Suppressor macrophage (primary cell): ENCODE measurements at regions not wholly inside any gene's neighbourhood (a gene's known extent, or its start where the extent isn't known, plus 50 kb on each side); places are given as distances from the start of the nearest gene placed in this dataset.
"Not testable (repeated sequence)": the region's sequence is repeated elsewhere in the genome, so short reads cannot be mapped to it uniquely, and the experiment has no call there.

Experiments
- DNase-seq, 4 experiments: peaks; one replicate each; pipeline ENCODE4 v3.0.0-alpha.2; 2020 to 2022

DNA sequence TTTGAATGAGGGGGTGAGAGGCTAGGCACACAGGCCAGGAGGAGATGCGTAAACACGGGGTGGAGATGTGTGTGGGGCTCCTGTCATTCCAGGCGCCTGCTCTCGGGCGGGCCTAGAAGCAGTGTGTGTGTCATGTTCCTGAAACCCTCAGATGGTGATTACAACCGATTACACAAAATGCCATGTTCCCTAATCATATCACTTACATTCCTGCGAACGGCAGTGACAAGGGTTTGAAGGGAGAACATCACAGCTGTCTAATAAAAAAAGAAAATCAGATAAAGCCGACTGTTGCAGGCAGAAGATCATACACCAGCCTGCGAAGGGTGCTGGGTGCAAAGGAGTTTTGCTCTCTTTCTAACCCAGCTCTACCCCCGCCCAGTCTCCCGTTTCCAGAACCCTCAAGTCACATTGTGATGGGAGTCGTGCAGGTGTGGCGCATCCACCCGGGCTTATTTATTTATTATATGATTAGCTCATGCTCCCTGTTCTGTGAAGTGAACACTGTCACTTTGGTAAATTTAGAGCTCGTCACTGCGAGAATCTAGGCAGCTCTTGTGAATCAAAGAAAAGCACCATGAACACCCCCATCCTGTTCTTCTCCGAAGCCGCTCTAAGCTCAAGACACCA is 140.3 kb downstream of the NR2F2 start:
- DNase-seq: no peak

DNA sequence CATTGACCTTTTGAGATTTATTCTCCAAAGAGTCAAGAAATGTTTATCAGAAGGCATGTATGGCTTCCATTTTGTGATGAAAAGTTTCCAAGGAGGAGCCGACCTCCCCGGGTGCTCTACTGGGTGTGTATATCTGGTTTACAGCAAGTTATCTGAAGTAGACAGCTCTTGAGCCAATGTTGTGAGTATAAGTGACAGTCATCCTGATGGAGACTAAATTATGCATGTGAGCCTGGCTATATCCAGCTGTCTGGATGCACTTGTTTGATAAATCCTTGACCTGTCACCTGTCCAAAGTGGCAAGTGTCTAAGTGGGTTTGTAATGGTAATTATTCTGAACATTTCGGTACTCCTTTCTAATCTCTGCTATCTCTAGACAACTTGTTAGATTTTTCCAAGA is 142.2 kb downstream of the NR2F2 start:
- no peak for DNase-seq

DNA sequence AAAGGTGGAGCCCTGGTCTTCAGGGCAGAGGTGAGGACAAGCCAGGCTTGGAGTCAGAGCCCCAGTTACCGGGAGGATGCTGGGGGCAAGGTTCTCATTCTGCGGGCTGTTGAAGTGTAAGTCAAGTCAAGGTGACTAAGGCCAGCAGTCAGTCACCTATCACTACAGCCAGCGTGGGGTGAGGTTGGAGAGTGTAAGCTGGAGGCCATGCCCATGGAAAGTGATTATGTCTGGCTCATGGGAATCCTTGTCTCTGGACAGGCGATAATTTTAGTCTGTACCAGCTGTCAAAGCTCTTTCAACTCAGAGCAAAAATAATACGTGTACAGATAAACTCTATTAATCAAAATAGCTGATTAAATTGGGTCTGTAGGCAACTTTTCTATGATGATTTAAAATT is 143.1 kb downstream of the NR2F2 start:
- DNase-seq: no peak

GRCh38 chr15:96474231-96474664 is 143.7 kb downstream of the NR2F2 start:
- no peak for DNase-seq

DNA sequence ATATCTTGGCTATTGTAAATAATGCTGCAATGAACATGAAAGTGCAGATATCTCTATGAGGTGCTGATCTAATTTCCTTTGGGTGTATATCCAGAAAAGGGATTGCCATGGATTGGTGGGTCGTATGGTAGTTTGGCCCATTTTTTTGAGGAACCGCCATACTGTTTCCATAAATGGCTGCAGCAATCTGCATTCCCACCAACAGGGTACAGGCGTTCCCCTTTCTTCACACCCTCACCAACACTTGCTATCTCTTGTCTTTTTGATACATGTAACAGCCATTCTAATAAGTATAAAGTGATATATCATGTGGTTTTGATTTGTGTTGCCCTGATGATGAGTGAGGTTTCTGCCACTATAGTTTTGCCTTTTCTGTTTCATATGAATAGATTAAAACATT is 146.7 kb downstream of the NR2F2 start:
- DNase-seq: no peak

DNA sequence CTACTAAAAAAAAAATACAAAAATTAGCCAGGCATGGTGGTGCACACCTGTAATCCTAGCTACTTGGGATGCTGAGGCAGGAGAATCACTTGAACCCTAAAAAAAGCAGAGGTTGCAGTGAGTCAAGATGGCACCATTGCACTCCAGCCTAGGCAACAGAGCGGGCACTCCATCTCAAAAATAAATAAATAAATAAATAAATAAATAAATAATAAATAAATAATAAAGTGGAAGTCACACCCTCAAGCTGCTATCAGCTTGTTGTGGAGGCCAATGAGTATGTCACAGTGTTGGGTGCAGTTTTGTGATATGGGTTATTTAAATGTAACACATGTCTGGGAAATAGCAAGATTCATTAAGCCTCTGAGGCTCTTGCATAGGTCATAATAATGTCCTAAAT is 153.9 kb downstream of the NR2F2 start:
- DNase-seq: not testable (repeated sequence)

- no peak for DNase-seq
Measured at GRCh38 chr15:96484830-96485229, 154.3 kb downstream of the NR2F2 start.

- DNase-seq: no peak
Measured at GRCh38 chr15:96487245-96487644, 156.7 kb downstream of the NR2F2 start.

DNA sequence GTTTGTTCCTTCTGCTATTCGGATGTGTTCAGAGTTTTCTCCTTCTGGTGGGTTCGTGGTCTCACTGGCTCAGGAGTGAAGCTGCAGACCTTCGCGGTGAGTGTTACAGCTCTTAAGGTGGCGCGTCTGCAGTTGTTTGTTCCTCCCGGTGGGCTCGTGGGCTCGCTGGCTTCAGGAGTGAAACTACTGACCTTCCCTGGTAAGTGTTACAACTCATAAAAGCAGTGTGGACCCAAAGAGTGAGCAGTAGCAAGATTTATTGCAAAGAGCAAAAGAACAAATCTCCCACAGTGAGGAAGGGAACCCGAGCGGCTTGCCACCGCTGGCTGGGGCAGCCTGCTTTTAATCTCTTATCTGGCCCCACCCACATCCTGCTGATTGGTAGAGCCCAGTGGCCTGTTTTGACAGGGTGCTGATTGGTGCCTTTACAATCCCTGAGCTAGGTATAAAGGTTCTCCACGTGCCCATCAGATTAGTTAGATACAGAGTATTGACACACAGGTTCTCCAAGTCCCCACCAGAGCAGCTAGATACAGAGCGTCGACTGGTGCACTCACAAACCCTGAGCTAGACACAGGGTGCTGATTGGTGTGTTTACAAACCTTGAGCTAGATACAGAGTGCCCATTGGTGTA is 160.7 kb downstream of the NR2F2 start:
- not testable (repeated sequence) for DNase-seq

GRCh38 chr15:96491700-96492644 is 161.5 kb downstream of the NR2F2 start:
- DNase-seq: not testable (repeated sequence)

GRCh38 chr15:96494505-96494904 is 164.0 kb downstream of the NR2F2 start:
- peak; percentile 41 to 56 (median 46) for DNase-seq

DNA sequence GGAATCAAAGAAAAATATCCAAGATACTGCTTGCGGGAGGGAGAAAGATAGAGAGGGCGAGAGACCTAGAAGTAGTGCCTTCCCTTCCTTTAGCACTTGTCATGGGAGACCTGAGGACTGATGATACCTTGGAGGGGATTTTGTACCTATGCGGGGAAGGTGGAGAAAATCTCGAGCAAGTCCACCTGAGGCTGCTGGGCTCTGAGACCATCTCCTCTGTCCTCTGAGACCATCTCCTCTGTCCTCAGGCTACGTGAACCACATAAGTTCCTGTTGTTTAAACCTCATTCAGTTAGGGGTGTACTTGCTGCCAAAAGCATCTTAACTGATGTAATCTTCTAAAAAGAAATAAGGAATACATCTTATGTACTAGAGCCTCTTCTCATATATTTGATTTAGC is 164.9 kb downstream of the NR2F2 start:
- no peak for DNase-seq

- DNase-seq: no peak
Measured at GRCh38 chr15:96497951-96498350, 167.5 kb downstream of the NR2F2 start.

DNA sequence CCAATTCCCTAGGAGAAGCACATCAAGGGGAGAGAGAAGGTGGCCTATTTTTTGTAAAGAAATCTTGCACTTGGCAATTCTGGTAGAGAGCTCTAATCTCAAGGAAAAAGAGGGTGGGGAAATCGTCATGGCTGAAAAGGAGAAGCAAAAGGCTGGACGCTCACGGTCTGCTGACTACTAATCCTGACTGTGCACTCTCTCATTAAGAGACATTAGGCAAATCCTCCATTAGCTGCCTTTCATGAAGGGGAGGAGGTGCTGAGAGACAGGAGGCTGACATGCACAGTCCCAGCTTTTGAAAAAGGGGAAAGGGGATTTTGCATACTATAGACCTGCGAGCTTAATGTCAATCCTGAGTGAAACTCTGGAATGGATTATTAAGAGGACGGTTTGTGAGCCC is 170.0 kb downstream of the NR2F2 start:
- peak; percentile 44 to 68 (median 52) for DNase-seq

DNA sequence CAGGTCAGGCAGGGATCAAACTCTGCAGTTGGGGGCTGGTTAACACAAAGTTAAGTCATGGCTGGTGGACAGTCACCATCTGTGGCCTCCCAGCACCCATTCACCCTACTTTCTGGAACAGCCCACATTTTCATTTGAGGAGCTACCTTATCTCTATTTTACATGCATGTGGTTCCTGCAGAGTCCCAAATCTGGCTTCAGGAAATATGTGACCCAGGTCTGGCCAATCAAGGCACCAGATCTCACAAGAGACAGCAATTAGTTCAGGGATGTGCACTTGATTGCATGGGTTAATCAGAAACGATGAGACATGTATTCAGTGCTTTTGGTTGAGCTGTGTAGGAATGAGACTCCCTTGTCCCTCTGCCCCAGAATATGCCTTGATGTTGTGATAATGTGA is 170.9 kb downstream of the NR2F2 start:
- no peak for DNase-seq

- DNase-seq: no peak
Measured at GRCh38 chr15:96502196-96502595, 171.7 kb downstream of the NR2F2 start.

GRCh38 chr15:96503276-96503675 is 172.8 kb downstream of the NR2F2 start:
- DNase-seq: peak in 3 of 4 experiments; percentile 5 to 30 (median 14)

DNA sequence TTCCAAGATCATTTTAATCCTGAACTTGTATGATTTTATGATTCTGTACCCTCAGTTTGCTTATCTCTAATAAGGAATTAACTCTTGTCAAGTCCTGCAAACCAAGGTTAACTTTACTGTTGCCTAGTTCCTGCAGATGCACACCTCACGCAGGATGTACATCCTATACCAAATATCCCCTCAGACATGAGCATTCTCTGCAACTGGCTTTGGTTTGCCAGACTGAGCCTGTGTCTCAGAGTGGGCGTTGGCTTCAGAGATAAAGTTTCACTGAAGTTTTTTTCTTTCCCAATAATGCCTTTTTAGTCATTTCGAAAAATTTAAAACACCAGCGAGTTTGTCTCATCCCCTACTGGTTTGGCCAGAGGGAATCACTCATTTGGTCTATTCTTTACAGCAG is 173.9 kb downstream of the NR2F2 start:
- no peak for DNase-seq

DNA sequence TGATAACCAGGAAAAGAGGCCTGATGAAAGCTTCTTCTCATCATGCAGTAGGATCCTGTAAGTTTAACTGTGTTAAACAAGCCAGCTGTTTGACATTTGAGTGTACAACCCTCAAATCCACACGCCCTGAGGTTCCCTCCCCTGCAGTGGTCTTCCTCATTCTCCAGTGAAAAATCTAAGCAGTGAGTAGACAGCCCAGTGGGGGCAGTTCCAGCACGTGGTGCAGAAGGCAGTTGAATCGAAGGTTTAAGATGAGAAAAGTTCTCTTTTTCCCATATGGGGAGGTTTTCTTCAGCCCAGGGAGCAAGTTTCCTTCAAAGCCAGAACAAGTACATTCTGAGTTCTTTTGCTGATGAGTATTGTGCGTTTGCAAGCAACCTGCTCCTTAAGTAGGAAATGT is 174.5 kb downstream of the NR2F2 start:
- no peak for DNase-seq

DNA sequence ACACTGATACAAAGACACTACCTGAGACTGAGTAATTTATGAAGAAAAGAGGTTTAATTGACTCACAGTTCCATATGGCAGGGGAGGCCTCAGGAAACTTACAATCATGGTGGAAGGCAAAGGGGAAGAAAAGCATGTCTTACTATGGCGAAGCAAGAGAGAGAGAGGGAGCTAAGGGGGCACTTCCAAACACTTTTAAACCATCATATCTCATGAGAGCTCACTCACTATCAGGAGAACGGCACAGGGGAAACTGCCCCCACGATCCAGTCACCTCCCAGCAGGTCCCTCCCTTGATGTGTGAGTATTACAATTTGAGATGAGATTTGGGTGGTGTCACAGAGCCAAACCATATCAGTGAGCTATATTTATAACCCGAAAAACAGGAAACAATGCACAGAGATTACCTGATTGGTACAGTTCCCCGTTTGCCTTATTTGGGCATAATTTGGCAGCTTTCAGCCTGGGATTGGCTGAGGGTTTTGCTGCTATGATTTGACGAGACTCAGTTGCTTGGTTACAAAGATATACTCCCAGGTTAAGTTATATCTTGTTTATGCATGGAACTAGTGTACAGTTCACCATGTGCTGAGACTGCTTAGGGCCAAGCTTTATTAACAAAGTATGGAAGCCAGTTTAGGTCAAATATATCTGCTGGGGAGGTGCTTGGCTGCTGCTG is 184.2 kb downstream of the NR2F2 start:
- DNase-seq: no peak

- no peak for DNase-seq
Measured at GRCh38 chr15:96515371-96515770, 184.9 kb downstream of the NR2F2 start.

GRCh38 chr15:96521386-96521785 is 190.9 kb downstream of the NR2F2 start:
- DNase-seq: no peak
